Stimulated activated CD8-positive, alpha-beta memory T cell treated with anti-CD3 and anti-CD28 coated beads, Interleukin-12 subunit alpha, Interleukin-12 subunit beta, amount 100 ng/mL, for 4 hours (primary cell): ENCODE measurements at regions not wholly inside any gene's neighbourhood (a gene's known extent, or its start where the extent isn't known, plus 50 kb on each side); places are given as distances from the start of the nearest gene placed in this dataset.
"Not testable (repeated sequence)": the region's sequence is repeated elsewhere in the genome, so short reads cannot be mapped to it uniquely, and the experiment has no call there.

Experiments used
- DNase-seq: peaks from one replicate; pipeline ENCODE4 v3.0.0-alpha.2; 2020; ENCODE audit warnings: low read depth

DNA sequence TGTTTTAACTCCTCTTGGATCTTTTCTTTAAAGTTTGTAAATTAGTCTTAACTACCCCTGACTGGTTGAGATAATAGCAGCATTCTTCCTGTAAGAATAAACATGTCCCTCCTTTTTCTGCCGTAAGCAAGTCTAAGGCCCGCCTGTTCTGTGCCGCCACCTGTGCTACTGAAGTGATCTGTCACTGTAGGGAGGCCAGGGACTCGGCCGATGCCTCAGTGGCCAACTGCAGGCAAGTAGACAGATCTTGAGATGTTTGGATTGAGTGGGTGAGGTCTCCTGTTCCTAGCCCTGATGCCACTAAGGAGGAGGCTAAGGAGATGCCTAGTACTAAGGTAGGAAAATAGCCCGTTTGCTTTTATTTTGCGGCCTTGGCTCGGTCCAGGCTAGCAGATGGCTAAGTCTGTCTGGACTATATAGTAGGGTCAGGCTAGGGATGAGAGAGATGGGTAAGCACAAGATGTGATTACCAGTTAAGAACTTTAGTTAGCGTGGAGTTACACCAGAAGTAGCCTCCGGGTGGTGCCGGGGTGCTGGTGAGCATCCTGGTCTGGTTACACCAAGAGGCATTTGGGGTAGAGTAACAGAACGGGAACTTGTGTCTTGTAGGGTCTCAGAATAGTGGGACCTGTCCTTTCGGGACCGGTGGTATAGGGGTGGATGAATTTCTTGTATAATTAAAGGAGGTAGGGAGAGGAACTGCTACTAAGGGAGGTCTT, 584.2 kb downstream of the SUCLG1 start:
- DNase-seq = no peak

DNA sequence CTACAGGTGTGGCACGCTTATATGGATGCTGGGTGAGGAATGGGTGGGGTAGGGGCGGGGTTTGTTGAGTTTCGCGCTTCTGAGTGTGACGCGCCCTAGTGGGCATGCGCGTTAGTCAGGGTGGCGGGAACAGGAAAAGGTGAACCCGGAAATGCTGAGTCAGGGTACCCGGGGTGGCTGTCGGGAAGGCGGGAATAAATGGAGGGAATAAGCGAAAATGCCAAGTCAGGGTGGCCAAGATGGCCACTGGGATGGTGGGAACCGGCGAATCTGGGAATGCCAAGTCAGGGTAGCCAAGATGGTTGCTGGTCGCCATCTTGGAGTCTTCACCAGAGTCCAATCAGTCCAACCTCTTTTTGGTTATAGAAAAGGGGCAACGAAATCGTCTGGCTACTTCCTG, 585.0 kb downstream of the SUCLG1 start:
- DNase-seq = no peak

DNA sequence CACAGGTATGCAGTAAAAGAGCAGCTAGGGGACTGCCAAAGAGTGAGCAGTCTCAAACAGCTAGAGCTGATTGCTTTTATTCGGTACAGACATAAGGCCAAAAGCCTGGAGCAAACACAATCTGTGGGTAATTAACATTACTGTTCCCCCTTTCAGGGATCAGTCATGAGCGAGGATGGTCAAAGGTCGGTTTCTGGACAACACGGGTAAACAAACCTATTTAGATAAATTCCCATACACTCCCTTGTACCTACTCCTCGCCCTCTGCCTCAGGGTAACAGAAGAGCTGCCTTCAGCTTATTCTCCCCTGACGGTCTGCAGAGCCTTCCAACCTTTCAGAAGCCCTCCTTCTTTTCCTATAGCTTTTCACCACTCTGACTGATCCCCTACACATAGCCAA, 586.0 kb downstream of the SUCLG1 start:
- no peak for DNase-seq

DNA sequence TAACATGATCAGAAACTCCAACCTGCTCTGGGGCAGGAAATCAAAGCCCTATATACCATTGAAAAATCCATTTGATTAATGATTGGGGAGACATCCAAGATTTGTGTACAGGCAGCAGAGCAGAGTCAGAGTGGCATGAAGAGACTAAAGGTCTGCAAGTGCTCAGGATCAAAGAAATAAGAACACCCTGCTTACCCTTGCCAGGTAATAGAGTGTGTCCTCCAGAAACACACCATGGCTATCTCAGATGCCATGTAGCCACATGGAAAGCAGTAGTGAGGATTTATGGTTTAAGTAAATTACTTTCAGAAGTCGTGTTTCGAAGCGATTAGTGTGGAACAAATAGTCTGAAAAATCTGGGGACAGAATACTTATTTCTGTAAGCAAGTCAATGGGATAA, 592.9 kb downstream of the SUCLG1 start:
- DNase-seq = no peak

DNA sequence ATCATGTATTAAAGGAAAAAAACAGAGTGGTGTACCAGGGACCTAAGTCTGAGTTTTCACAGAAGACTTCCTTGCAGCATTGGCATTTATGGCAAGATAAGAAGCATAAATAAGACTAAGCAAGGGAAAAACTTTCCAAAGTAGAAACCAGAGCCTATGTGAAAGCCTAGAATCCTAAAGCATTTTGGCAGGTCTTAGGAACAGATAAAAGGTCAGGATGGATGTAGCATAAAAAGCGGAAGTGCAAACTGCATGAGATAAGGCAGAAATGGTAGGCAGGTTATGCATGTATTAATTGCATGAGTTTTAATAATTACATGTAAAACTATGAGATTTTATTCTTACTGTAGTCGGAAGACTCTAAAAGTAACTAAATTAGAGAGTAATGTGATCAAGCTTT, 596.5 kb downstream of the SUCLG1 start:
- no peak for DNase-seq

DNA sequence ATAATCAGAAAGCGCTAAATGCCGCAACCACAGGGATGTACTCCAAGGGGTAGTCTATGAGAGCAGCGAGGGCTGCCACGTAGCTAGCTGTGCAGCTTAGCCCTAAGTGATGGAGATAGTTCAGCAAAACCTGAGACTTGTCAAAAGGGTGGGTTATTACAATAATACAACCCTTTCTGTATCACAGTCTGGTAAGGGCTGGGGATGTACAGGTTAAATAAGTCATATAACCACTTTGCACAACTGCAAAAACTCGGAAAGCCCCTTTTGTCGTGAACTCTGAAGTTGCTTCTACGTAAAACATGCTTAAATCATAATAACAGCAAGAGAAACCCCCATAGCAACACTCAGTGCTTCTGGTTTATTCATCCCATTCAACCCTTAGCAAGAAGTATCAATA, 598.8 kb downstream of the SUCLG1 start:
- DNase-seq = no peak

DNA sequence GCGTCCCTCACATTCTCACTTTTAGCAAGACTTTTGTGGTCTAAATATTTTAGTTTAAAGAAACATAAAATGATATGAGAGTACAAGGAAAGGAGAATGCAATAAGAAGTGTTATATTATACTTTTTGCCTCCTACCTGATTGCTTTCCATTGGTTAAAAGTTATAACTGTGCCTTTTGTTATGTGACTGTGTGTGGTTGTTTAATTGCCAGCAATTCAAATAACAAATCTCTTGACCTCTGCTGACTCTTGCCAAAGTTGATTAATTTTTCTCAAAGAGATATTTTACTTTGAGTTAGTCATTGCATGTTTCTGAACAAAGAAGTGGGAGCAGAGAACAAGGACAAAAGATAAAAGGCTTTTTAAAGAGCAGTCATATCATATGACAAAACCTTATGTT, 599.5 kb downstream of the SUCLG1 start:
- no peak for DNase-seq

DNA sequence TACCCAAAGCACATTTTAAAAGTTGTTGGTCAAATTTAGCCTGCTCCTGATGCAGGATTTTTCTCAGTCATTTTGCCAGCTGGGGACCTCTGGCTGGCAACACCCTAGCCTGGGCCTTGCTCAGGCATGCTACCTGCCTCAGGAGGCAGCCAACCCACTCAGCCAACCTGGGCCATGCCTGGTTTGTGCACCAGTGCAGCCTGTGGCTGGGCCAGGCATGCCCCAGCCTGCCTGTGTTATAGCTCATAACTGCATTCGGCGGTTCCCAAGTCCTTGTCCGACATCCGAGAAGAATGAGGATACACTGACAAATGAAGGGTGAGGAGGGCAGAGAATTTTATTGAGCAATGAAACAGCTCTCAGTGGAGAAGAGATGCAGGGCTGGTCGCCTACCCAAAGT, 608.0 kb downstream of the SUCLG1 start:
- no peak for DNase-seq

DNA sequence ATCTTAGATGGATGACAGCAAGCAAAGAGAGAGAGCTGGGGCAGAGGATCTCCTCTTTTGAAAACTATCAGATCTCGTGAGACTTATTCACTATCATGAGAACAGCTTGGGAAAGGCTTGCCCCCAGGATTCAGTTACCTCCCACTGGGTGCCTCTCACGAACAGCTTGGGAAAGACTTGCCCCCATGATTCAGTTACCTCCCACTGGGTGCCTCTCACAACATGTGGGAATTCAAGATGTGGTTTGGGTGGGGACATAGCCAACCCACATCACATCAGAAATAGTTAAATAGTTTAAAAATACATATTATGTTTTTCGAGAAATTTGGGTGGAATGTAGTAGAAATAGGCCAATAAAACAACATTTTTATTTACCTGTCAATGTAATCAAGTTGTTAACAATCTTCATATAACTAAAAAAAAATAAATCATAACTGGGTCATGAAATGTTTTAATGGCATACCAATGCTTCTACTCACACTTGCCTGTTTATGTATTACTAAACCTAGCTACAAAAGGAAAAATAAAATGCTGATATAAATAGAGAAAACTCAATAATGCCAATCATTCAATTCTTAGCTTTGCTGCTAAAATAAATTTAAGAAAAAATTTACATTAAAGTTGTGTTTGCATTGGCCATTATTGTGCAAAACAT, 608.9 kb downstream of the SUCLG1 start:
- no peak for DNase-seq

DNA sequence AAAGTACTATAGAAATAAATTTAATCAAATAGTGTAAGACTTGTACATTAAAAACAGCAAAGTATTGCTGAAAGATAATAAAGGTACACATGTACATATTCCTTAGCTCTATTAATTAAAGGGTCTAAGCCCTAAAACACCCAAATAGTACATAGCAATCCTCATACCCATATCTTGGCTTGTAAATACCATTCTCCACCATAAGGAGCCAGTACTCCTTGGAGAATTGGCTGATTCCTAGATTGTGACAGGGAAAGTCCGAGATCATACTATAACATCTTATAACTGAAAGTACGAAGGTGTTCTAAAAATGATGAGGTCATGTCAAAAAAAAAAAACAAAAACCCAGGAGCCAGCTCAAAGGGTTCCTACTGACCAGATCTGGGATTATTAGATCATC, 614.6 kb downstream of the SUCLG1 start:
- DNase-seq = no peak

DNA sequence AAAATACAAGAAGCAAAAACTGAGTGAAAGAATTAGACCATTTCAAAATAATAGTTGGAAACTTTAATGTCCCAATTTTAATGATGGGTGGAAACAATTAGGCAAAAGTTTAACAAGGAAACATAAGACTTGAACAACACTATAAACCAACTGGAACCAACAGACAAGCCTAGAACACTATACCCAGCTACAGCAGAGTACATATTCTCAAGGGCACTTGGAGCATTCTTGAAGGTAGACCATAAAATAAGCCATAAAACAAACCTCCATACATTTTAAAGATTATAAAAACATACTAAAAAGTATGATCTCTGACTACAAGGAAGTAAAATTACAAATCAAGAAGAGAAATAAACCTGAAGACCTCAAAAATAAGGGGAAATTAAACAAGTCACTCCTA, 616.7 kb downstream of the SUCLG1 start:
- DNase-seq = no peak

DNA sequence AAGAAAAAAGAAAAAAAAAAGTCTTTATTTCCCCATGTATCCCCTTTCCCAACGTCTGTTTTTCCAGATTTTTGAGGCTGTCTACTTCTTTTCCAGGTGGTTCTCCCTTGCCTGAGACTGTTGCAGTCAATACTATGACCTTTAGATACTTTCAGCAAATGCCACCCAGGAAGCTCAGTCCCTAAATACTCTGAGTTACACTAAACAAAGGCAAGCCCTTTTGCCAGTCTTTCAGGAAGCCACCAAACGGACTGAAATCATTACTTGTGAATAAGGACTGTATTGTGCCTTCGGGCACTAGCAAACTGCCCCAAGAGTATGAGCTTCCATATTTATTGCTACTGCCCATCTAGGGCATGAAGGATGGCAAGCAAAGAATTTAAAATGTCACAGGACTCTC, 621.3 kb downstream of the SUCLG1 start:
- DNase-seq = no peak

DNA sequence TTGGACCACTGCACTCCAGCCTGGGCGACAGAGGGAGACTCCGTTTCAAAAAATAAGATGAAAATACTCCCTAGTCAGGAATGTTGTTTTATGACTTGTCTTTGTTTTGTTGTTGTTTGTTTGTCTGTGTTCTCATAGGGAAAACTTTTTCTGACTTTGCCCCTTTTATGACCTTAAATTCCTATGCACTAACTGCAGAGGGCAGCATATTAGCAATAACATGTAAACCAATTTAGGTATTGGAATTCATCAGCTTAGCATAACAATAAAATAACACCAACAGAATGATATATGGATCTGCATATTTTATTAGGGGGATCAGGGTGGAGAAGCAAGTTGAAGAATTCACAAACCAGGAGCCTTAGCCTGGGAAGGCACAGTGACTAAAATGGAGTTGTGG, 631.5 kb downstream of the SUCLG1 start:
- DNase-seq = no peak

DNA sequence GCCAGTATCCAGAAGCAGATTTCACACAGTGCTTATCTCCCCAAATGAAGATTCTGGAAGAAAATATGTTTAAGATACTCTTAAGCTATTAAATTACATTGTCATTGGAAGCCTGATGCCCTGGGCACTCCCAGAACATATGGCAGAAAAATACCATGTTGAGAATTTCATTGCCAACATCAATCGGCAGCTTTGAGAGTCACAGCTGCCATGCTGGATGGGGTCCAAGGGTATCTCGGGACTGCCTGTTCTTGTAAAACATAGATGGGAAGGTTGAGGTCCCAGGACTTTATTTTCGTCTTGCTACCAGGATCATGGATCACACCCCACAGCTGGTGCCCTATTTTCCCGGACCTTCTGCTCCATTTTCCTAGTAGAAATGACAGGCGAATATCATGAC, 632.5 kb downstream of the SUCLG1 start:
- no peak for DNase-seq

DNA sequence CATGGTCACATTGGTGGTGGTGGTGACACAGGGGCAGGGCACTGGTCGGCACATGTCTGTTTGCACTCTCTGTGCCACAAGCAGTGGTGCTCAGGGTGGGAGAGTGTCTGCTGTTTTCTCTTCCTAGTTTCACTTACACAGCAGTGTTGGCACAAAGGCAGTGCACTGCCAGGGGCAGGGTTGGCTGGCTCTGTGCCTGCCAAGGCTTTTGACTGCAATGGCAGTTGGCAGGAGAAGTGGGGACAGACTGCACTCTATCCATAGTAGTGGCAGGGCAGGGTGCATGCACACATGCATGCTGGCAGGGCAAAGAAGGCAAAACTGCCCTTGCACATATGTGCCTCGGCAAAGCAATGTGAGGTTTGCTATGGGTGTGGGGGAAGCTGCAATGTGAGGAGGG, 635.9 kb downstream of the SUCLG1 start:
- DNase-seq = no peak

DNA sequence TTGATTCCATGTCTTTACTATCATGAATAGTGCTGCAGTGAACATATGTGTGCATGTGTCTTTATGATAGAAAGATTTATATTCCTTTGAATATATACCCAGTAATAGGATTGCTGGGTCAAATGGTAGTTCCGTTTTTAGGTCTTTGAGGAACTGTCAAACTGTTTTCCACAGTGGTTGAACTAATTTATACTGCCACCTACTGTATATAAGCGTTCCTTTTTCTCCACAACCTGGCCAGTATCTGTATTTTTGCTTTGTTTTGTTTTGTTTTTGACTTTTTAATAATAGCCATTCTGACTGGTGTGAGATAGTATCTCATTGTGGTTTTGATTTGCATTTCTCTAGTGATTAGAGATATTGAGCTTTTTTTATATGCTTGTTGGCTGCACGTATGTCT, 641.6 kb downstream of the SUCLG1 start:
- no peak for DNase-seq

DNA sequence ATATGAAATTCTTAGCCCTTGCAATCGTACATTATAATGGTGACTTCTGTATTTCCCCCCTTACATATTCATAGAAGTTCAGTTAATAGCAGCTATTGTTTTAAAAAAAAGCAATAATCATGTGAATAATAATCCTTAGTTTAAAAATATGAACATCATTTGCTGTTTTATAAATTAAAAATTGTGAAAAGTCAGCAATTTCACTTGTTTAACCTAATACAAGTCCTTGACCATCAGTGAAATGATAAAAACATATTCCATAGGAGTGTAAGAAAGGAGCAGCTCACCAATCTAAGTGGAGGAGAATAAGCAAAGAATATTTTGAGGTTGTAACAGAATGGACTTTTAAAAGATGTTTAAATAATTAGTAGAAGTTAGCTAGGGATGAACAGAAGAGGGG, 650.2 kb downstream of the SUCLG1 start:
- DNase-seq = no peak

DNA sequence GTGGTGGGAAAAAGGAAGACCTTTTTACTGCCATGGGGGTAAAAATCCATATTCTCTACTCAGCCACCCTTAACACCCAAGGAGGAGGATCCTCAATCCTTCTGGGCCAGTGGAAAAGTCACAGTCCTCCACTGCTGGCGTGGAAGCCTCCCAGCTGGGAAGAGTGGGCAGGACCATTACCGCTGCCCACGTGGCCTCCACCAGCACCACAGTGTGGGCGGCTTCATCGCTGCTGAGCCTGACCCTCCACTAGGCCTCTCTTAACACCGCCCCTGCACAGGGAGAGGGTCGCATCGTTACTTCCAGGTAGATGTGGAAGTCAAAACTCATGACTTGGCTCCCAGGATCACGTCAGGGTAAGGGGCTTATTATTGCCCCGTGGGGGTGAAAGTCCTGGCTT, 656.5 kb downstream of the SUCLG1 start:
- DNase-seq = no peak

DNA sequence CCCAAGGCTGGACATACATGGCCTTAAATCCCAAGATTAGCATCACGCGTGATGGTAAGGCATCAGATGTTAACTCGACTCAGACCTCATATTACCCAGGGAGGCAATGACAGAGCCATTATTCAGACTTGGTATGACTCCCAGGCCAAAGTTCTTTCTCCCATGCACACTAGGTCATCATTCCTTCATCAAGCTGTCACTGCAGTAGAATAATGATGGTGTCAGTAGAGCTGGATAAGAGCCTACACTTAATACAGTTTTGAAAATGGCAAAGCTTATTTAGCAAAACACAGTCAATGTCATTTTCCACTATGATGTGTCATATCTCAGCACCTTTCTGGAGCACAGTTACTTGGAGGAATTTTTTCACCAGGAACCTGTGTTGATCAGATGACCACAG, 663.3 kb downstream of the SUCLG1 start:
- no peak for DNase-seq

DNA sequence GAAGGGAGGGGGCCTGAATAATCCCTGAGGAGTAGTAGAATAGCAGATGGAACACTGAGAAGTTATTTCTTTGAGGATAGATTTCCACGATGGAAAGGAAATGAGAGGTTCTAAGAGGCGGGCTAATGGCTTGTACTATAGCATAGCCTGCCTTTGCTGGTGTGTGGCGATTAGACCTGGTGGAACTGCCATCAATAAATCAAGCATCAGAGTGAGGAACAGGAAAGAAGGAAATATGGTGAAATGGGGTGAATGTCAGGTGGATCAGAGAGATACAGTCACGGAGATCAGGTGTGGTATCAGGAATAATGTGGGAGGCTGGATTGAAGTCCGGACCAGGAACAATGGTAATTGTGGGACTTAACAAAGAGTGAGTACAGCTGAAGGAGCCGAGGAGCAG, 668.6 kb downstream of the SUCLG1 start:
- not testable (repeated sequence) for DNase-seq

DNA sequence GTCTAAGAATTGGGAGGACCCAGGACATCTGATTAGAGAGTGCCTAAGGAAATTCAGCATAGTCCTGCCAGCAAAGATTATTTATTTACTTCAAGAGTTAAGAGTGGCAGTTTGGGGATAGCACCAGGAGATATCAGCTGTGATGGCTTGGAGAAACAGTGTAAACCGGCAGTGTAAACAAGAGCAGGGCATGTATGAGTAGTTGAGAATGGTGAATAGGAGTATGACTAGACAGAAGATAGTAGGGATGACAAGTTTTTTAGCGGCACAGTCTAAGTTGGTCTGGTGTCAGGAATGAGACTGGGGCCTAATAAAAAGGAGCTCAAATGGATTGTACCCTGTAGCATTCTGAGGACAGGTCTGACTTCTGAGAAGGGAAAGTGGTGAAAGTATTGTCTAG, 669.4 kb downstream of the SUCLG1 start:
- not testable (repeated sequence) for DNase-seq

DNA sequence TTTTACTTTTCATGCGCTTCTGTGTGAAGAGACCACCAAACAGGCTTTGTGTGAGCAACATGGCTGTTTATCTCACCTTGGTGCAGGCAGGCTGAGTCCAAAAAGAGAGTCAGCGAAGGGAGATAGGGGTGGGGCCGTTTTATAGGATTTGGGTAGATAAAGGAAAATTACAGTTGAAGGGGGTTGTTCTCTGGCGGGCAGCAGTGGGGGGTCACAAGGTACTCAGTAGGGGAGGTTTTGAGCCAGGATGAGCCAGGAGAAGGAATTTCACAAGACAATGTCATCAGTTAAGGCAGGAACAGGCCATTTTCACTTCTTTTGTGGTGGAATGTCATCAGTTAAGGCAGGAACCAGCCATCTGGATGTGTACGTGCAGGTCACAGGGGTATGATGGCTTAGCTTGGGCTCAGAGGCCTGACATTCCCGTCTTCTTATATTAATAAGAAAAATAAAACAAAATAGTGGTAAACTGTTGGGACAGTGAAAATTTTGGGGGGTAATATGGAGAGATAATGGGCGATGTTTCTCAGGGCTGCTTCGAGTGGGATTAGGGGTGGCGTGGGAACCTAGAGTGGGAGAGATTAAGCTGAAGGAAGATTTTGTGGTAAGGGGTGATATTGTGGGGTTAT, 670.0 kb downstream of the SUCLG1 start:
- DNase-seq = not testable (repeated sequence)

DNA sequence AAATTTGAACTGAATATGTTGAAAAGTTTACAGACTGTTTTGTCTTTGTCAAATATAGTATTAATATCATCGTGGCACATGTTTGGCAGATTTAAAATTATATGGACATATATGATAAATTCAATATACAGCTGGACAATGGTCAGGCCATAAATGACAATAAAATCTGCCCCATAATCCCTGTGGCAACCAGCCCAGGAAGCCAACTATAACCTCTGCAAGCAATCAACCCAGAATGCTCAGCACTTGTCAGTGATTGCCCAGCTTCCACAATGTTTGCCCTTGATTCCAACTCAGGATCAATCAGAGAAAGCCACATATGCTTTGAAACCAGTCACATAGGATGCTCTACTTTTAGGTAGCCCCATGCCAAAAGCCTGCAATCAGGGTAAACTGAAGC, 671.9 kb downstream of the SUCLG1 start:
- no peak for DNase-seq

DNA sequence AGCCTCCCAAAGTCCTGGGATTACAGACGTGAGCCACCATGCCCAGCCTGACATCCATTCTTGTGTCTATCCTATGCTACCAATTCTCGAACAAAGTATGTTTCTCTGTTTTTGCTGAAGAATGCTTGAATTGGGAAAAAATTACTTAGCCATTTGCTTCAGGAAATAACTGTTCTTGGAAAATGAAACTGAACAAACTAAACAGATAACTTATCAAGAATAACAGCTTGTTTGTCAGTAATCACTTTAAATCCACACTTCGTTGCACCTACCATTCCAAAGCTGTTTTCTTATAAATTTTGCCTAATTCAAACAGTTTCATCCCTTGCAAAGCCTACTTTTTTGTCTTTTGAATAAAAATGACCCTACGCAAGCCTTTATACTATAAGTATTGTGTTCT, 672.9 kb downstream of the SUCLG1 start:
- no peak for DNase-seq
